CD4-positive, alpha-beta T cell treated with Interleukin-2 at 100 ng/mL for 4 hours (primary cell): ENCODE measurements at regions not wholly inside any gene's neighbourhood (a gene's known extent, or its start where the extent isn't known, plus 50 kb on each side); places are given as distances from the start of the nearest gene placed in this dataset.

Experiments
- DNase-seq: peaks from one replicate; pipeline ENCODE4 v3.0.0-alpha.2; 2020; ENCODE audit warnings: low spot score

- DNase-seq = no peak
These were observed 179.3 kb downstream of the OMA1 start for GRCh38 chr1:58367217-58367616.

GRCh38 chr1:58365328-58365727 is 181.2 kb downstream of the OMA1 start:
- no peak for DNase-seq

GRCh38 chr1:58363585-58363984 is 182.9 kb downstream of the OMA1 start:
- no peak for DNase-seq

GRCh38 chr1:58361134-58361533 is 185.4 kb downstream of the OMA1 start:
- DNase-seq = no peak

GRCh38 chr1:58358346-58358745 is 188.2 kb downstream of the OMA1 start:
- DNase-seq = no peak

- no peak for DNase-seq
These were observed 190.1 kb downstream of the OMA1 start for GRCh38 chr1:58356402-58356801.

GRCh38 chr1:58353168-58353567 is 193.4 kb downstream of the OMA1 start:
- no peak for DNase-seq

GRCh38 chr1:58352476-58353092 is 193.9 kb downstream of the OMA1 start:
- DNase-seq = no peak

- no peak for DNase-seq
These were observed 200.5 kb downstream of the OMA1 start for GRCh38 chr1:58346036-58346355.

GRCh38 chr1:58345215-58346035 is 201.1 kb downstream of the OMA1 start:
- DNase-seq = no peak

GRCh38 chr1:58340185-58340584 is 206.3 kb downstream of the OMA1 start:
- no peak for DNase-seq

- DNase-seq = no peak
These were observed 208.4 kb downstream of the OMA1 start for GRCh38 chr1:58338081-58338480.

GRCh38 chr1:58333511-58333910 is 213.0 kb downstream of the OMA1 start:
- no peak for DNase-seq

- DNase-seq = no peak
These were observed 215.4 kb downstream of the OMA1 start for GRCh38 chr1:58331156-58331555.

GRCh38 chr1:58325866-58326265 is 220.7 kb downstream of the OMA1 start:
- no peak for DNase-seq

GRCh38 chr1:58324558-58324957 is 222.0 kb downstream of the OMA1 start:
- DNase-seq = no peak

- no peak for DNase-seq
These were observed 228.1 kb downstream of the OMA1 start for GRCh38 chr1:58318157-58319005.

GRCh38 chr1:58317694-58318093 is 228.8 kb downstream of the OMA1 start:
- DNase-seq = no peak

GRCh38 chr1:58317086-58317485 is 229.4 kb downstream of the OMA1 start:
- DNase-seq = no peak

GRCh38 chr1:58316141-58316540 is 230.4 kb downstream of the OMA1 start:
- DNase-seq = no peak

GRCh38 chr1:58312971-58313563 is 233.5 kb downstream of the OMA1 start:
- DNase-seq = no peak

GRCh38 chr1:58312461-58312860 is 234.1 kb downstream of the OMA1 start:
- no peak for DNase-seq

- no peak for DNase-seq
These were observed 235.6 kb downstream of the OMA1 start for GRCh38 chr1:58310881-58311280.
